ENCODE measurements at regions not wholly inside any gene's neighbourhood (a gene's known extent, or its start where the extent isn't known, plus 50 kb on each side); places are given as distances from the start of the nearest gene placed in this dataset.

DNA sequence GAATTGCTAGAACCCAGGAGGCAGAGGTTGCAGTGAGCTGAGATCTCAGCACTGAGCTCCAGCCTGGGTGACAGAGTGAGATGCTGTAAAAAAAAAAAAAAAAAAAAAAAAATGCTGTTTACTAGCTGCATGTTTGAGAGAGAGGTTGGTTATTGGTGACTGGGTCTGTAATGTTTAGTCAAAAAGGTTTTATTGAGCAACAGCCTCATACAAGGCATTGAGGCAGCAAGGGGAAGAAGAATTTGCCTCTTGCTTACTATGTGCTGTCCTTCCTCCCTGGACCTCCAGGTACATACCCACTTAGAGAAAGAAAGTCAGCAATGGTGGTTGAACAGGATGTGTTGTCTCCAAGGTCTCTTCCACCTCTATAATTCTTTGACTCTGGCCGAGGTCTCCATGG, 140.7 kb upstream of the SPRY4 start:
- TF ChIP-seq, protein P1, sequence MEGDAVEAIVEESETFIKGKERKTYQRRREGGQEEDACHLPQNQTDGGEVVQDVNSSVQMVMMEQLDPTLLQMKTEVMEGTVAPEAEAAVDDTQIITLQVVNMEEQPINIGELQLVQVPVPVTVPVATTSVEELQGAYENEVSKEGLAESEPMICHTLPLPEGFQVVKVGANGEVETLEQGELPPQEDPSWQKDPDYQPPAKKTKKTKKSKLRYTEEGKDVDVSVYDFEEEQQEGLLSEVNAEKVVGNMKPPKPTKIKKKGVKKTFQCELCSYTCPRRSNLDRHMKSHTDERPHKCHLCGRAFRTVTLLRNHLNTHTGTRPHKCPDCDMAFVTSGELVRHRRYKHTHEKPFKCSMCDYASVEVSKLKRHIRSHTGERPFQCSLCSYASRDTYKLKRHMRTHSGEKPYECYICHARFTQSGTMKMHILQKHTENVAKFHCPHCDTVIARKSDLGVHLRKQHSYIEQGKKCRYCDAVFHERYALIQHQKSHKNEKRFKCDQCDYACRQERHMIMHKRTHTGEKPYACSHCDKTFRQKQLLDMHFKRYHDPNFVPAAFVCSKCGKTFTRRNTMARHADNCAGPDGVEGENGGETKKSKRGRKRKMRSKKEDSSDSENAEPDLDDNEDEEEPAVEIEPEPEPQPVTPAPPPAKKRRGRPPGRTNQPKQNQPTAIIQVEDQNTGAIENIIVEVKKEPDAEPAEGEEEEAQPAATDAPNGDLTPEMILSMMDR (conservative IDR thresholded peaks at IDR 0.05): no peak
- no peak for TF ChIP-seq EZH2 (IDR thresholded peaks at IDR 0.05; ENCODE audit: low read depth)

All from PC-9 (cell line).